GM18499 (cell line): ENCODE measurements at regions not wholly inside any gene's neighbourhood (a gene's known extent, or its start where the extent isn't known, plus 50 kb on each side); places are given as distances from the start of the nearest gene placed in this dataset.

Experiments
- ATAC-seq: cut with Tn5 transposase; IDR thresholded peaks from one replicate; pipeline ENCODE4 v1.9.1; 2021; ENCODE audit warnings: moderate number of reproducible peaks; ENCODE audit not compliant: insufficient read depth, unreplicated experiment

DNA sequence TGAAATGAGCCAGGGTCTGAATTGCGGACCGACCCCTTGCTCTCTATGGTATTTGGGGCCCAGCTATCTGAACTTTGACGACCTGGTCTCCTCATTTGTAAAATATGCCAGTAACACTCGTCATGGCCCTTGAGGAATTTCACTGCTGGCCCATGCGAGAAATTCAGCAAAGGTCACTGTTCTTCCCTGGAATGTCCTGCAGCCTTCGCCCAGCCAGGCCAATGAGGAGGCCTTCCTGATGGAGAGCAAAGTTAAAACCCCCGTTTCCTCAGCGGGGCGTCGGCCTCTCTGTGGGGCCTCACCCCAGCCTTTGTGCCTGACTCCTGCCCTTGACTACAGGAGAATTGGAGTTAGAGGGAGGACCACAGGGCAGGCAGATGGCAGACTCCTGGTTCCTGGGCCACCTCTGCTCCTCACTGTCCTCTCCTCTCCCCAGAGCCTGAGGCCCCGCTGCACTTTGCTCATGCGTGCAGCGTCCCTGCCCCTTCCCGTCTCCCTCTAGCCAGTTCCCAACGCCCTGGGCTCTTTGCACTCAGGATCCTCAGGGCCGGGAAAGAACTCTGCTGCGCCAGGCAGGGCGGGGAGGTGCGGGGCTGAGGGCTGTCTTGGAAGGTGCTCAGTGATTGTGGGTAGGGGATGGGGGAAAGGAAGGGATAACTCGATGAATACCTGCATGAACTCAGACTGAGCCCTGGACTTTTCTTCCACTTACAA, 257.0 kb upstream of the RAB6C start:
- no peak for ATAC-seq

GRCh38 chr2:129723277-129724020, 256.0 kb upstream of the RAB6C start:
- no peak for ATAC-seq

DNA sequence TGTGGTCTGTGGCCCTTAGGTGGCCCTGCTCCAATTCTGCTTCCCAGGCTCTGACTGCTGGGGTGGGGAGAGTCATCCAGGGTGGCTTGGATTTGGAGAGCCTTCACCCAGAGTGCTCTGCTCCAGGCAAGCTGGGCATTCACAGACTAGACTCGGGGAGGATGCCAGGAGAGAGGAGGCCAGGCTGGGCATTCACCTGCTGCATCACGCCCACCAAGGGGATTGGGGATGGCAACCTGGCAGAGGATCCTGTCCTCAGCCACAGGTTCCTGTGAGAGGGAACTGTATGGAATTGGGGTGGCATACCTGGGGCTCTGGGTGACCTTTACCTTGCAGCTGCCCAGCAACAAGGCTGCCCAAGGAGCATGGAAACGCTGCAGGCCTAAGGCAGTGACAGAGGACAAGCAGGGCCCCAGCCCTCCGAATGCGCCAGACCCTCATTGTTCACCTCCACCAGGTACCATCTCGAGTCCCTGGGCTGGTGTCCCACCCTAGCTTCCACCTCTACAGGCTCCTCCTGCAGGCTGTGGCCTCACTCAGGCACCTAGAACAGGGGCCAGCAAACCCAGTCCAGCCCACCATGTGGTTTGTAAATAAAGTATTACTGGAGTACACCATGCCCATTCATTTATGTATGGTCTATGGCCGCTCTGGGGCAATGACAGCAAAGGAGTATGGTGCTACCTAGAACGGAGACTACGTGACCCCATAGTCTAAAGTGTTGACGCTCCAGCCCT, 255.3 kb upstream of the RAB6C start:
- no peak for ATAC-seq

GRCh38 chr2:129726216-129726615, 253.2 kb upstream of the RAB6C start:
- no peak for ATAC-seq

DNA sequence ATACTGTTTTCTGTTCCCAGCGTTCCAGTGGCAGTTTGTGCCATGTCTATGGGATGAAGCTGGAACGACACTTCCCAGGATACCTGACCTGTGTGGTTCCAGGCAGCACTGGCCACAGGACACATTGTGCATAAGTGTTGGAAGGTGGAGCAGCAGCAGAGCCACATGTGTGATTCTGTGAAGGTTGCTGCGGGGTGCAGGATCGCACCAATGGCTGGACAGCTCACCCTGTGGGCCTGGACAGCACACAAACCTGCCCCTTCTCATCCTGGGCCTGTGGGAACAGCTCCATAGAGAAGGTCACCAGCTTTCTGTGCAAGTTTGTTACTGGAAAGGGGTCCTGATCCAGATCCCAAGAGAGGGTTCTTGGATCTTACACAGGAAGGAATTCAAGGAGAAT, 252.2 kb upstream of the RAB6C start:
- no peak for ATAC-seq

GRCh38 chr2:129728035-129728972, 251.2 kb upstream of the RAB6C start:
- no peak for ATAC-seq

- no peak for ATAC-seq
These were observed 250.5 kb upstream of the RAB6C start for GRCh38 chr2:129729011-129729410.

- no peak for ATAC-seq
These were observed 249.8 kb upstream of the RAB6C start for GRCh38 chr2:129729646-129730045.

GRCh38 chr2:129730979-129731378, 248.5 kb upstream of the RAB6C start:
- ATAC-seq, result no peak

DNA sequence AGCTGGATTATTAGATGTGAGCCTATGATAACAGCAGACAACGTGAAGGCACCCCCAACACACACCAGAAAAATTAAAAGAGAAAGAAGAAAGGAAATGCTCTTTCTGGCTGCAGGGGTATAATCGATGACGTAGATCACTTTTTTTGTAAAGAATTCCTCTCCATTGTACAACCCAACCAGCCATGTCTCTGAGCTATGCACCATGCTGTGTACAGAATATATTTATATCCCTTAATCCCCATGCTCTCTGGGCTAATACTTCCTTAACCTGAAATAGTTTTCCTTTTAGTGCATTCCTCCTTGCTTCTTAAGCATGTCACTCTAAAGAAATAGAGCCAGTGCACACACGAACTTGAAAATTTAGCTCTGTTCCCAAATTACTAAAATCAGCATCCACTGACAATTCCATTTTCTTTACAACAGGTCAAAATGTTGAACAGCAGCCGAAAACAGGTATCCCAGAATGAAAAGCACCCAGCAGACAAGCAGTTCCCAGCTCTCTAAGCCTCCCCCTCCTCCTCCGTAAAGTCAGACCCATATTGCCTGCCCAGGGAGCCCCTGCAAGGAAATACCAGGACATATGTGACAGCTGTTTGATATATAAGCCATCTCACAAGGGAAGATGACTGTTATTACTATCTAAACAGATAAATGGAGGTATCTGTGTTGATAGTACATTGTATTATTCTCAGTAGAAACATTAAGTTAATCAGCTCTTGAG, 247.4 kb upstream of the RAB6C start:
- ATAC-seq, result no peak

DNA sequence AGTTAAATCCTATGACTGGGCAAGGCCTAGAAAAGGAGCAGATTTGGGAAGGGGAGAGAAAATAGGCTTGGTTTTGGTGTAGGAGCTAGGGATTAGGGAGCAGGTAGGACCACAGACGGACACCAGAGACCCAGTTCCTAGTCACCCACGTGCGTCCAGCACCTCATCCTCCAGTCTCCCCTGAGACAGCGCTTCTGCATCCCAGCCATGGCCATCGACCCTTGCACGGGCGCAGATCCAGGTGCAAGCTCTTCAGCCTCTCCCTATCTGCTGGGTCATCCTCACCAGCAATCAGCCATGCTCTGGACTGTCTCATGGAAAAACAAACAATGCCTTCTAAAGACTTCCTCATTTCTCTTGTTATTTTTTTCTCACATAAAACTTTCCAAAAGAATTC, 246.8 kb upstream of the RAB6C start:
- no peak for ATAC-seq

- ATAC-seq, result no peak
These were observed 246.4 kb upstream of the RAB6C start for GRCh38 chr2:129733041-129733440.

DNA sequence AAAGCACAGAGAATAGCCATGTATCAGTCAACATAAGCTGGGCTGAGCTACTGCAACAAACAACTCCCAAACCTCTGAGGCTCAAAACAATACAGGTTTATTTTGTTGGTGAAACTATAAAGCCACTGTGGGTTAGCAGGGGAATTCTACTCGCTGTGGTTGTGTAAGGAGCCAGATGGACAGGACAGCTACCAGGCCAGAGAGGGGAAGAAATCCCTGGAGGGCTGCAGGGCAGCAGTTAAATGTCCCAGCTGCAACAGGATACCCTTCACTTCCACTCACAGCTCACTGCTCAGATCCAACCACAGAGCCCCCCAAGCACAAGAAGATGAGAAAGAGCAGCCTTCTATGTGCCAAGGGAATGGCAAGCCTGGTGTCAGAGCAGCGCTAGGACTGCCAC, 245.9 kb upstream of the RAB6C start:
- no peak for ATAC-seq

GRCh38 chr2:129734343-129735034, 245.0 kb upstream of the RAB6C start:
- ATAC-seq, result no peak

GRCh38 chr2:129735576-129735975, 243.9 kb upstream of the RAB6C start:
- ATAC-seq, result no peak

- ATAC-seq, result no peak
These were observed 241.6 kb upstream of the RAB6C start for GRCh38 chr2:129737660-129738527.

DNA sequence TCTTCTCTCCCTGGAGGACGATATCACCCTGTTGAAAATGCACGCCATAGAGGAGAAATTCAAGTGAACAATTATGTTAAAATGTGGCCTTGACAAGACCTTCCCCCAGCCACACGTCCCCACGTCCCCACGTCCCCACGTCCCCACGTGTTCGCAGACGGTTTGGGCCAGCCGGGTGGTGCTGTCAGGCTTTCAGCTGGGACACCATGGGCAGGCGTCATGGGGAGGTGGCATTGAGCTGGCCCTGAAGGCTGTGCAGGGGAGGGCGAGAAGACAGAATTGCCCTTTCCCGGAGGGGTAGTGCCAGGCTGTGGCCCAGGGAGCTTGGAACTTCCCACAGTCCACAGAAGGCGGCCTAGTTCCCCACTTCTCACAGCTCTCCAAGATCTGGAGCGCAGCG, 240.7 kb upstream of the RAB6C start:
- ATAC-seq, result no peak

- ATAC-seq, result no peak
These were observed 239.0 kb upstream of the RAB6C start for GRCh38 chr2:129740504-129740903.
